A673 (cell line): ENCODE measurements at regions not wholly inside any gene's neighbourhood (a gene's known extent, or its start where the extent isn't known, plus 50 kb on each side); places are given as distances from the start of the nearest gene placed in this dataset.

Experiments
- BruUV-seq: library from RNA; stranded (reverse); fragments of 400-500 nt; replicated peaks from 2 replicates; lab custom pipeline; 2021; lab: Mats Ljungman, UMichigan
- CTCF ChIA-PET: fragments of 300-600 bp; sonication (Branson Sonifier 250); formaldehyde crosslinking; loops from one replicate; lab custom pipeline; 2022; ENCODE audit warnings: antibody characterized with exemption; lab: Charles Lee
- POLR2A ChIA-PET: fragments of 300-600 bp; sonication (Branson Sonifier 250); formaldehyde crosslinking; loops from one replicate; lab custom pipeline; 2022; ENCODE audit warnings: antibody characterized with exemption; ENCODE audit not compliant: low non-redundant PET; lab: Charles Lee
- DNase-seq: peaks from one replicate; pipeline ENCODE4 v3.0.0-alpha.2; 2015; ENCODE audit warnings: low spot score
- H3K27ac ChIP-seq: fragments of 200-600 bp; sonication (generic); 2 replicates; pipeline ENCODE4 v1.5.1; 2016; ENCODE audit warnings: mixed run types, low read depth, mild to moderate bottlenecking, mixed read lengths, antibody characterized with exemption, low read length; ENCODE audit not compliant: poor library complexity, severe bottlenecking
- H3K27me3 ChIP-seq: fragments of 200-600 bp; sonication (generic); replicated peaks from 2 replicates; pipeline ENCODE4 v1.6.1; 2017; ENCODE audit warnings: mixed run types, low read depth, mild to moderate bottlenecking, mixed read lengths, antibody characterized with exemption, low read length; ENCODE audit not compliant: insufficient read depth, poor library complexity
- H3K36me3 ChIP-seq: fragments of 200-600 bp; sonication (generic); 2 replicates; pipeline ENCODE4 v1.6.1; 2016; ENCODE audit warnings: mixed run types, mild to moderate bottlenecking, mixed read lengths, antibody characterized with exemption, low read length; ENCODE audit not compliant: insufficient read depth, poor library complexity, severe bottlenecking
- H3K4me1 ChIP-seq: fragments of 200-600 bp; sonication (generic); 2 replicates; pipeline ENCODE4 v1.6.1; 2017; ENCODE audit warnings: mixed run types, mild to moderate bottlenecking, mixed read lengths, antibody characterized with exemption, low read length; ENCODE audit not compliant: insufficient read depth, poor library complexity, severe bottlenecking
- H3K4me3 ChIP-seq: fragments of 200-600 bp; sonication (generic); 2 replicates; pipeline ENCODE4 v1.5.1; 2016; ENCODE audit warnings: low read depth, mixed run types, mild to moderate bottlenecking, mixed read lengths, low read length; ENCODE audit not compliant: poor library complexity, severe bottlenecking
- H3K9me3 ChIP-seq: fragments of 200-600 bp; sonication (generic); 2 replicates; pipeline ENCODE4 v1.6.1; 2016; ENCODE audit warnings: mixed run types, low read depth, mild to moderate bottlenecking, mixed read lengths, antibody characterized with exemption, low read length; ENCODE audit not compliant: poor library complexity, severe bottlenecking
- CTCF ChIP-seq: fragments of 300-800, 200-600 bp; sonication (generic); conservative IDR thresholded peaks from 2 replicates; pipeline ENCODE4 v1.5.1; 2017; ENCODE audit warnings: low read depth, mild to moderate bottlenecking, antibody characterized with exemption, low read length, moderate library complexity, mixed read lengths
- EZH2 ChIP-seq: fragments of 200-600 bp; sonication (generic); IDR thresholded peaks from 2 replicates; pipeline ENCODE4 v1.6.1; 2017; ENCODE audit warnings: borderline replicate concordance, low read depth, mild to moderate bottlenecking, mixed read lengths, antibody characterized with exemption, low read length; ENCODE audit not compliant: poor library complexity, severe bottlenecking
- intact Hi-C: fragments of 100-400 bp; cut with micrococcal nuclease; formaldehyde crosslinking; loops from one replicate; pipeline ENCODE4 v1.10.0; 2022; ENCODE audit not compliant: unreplicated experiment

DNA sequence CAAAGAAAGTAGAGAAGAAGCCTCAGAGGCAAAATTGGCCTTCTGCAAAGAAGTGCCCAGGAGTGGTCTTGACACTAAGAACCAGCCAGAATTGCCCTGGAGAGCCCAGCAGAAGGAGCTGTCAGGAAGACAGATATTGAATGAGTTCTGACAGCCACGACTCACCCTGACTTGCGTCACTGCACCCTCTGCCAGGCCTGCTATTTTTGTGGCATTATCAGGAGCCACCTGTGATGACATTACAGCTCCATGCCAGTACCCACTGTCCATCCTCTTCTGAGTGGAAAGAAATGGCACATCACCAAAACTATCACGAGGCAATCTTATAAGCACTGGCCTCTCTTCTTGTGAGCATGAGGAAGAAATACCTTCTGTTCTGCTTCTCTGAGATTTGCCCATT is 67.7 kb downstream of the SMIM20 start:
- no TSS peak for BruUV-seq

GRCh38 chr4:25982962-25983361 is 68.9 kb downstream of the SMIM20 start:
- intact Hi-C loops = no loop called here
- Histone ChIP-seq H3K36me3 (no peaks in the 10 kb centered on the region), H3K4me3 (no peak overlapping the region), H3K27me3 (no peaks in the 10 kb centered on the region), H3K27ac (no peak overlapping the region), H3K4me1 (peaks cover 2% of the 10 kb centered on the region), H3K9me3 (no peaks in the 10 kb centered on the region)
- POLR2A ChIA-PET = no interaction called here
- TF ChIP-seq EZH2 (no peak), CTCF (no peak)
- no peak for DNase-seq
- CTCF ChIA-PET = no interaction called here
- no TSS peak for BruUV-seq

More for the DNA sequence above, 67.7 kb downstream of the SMIM20 start:
- DNase-seq = no peak
- ChIA-PET POLR2A (no interaction called here), CTCF (no interaction called here)
- TF ChIP-seq CTCF (no peak), EZH2 (no peak)
- intact Hi-C loops = no loop called here
- Histone ChIP-seq H3K36me3 (no peaks in the 10 kb centered on the region), H3K9me3 (no peaks in the 10 kb centered on the region), H3K4me3 (no peak overlapping the region), H3K27ac (no peak overlapping the region), H3K4me1 (no peaks in the 10 kb centered on the region), H3K27me3 (no peaks in the 10 kb centered on the region)

DNA sequence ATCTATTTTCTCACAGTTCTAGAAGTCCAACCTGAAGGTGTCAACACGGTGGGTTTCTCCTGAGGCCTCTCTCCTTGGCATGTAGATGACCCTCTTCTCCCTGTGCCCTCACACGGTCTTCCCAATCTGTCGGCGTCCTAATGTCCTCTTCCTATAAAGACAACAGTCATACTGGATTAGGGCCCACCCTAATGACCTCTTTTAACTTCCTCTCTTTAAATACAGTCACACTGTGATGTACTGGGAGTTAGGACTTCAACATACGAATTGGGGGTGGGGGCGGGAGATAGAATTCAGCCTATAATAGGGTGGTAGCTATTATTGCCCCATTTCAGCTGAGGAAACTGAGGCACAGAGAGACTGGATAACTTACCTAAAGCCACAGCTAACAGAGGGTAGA is 70.2 kb downstream of the SMIM20 start:
- Histone ChIP-seq H3K4me1 (peaks cover 3% of the 10 kb centered on the region), H3K4me3 (no peak overlapping the region), H3K36me3 (no peaks in the 10 kb centered on the region), H3K27ac (no peak overlapping the region), H3K9me3 (no peaks in the 10 kb centered on the region), H3K27me3 (no peaks in the 10 kb centered on the region)
- no TSS peak for BruUV-seq
- DNase-seq = no peak
- ChIA-PET CTCF (no interaction called here), POLR2A (no interaction called here)
- TF ChIP-seq CTCF (no peak), EZH2 (no peak)
- intact Hi-C loops = no loop called here
